OCI-LY7 (cell line): ENCODE measurements at regions not wholly inside any gene's neighbourhood (a gene's known extent, or its start where the extent isn't known, plus 50 kb on each side); places are given as distances from the start of the nearest gene placed in this dataset.
"Not testable (repeated sequence)": the region's sequence is repeated elsewhere in the genome, so short reads cannot be mapped to it uniquely, and the experiment has no call there.

Experiments
- BruUV-seq: library from RNA; stranded (reverse); fragments of 400-500 nt; replicated peaks from 2 replicates; lab custom pipeline; 2021; lab: Mats Ljungman, UMichigan
- CTCF ChIA-PET: fragments of 300-600 bp; sonication (Branson Sonifier 250); formaldehyde crosslinking; loops from one replicate; lab custom pipeline; 2022; ENCODE audit warnings: antibody characterized with exemption; ENCODE audit not compliant: unreplicated experiment; lab: Charles Lee
- POLR2A ChIA-PET: fragments of 300-600 bp; sonication (Branson Sonifier 250); formaldehyde crosslinking; loops from one replicate; lab custom pipeline; 2022; ENCODE audit warnings: antibody characterized with exemption; lab: Charles Lee
- DNase-seq: peaks from one replicate; pipeline ENCODE4 v3.0.0-alpha.2; 2015; ENCODE audit warnings: low spot score
- H2AFZ ChIP-seq: fragments of 200-600 bp; sonication (generic), shearing (Covaris generic); 2 replicates; pipeline ENCODE4 v1.6.1; 2014; ENCODE audit warnings: mild to moderate bottlenecking, antibody characterized with exemption, low read length, moderate library complexity
- H3K27ac ChIP-seq: fragments of 200-600 bp; sonication (generic); 2 replicates; pipeline ENCODE4 v1.5.1; 2014; ENCODE audit warnings: mixed run types, low read depth, mild to moderate bottlenecking, moderate library complexity, low read length, inconsistent platforms; ENCODE audit not compliant: poor library complexity, severe bottlenecking
- H3K36me3 ChIP-seq: fragments of 200-600 bp; sonication (generic); 2 replicates; pipeline ENCODE4 v1.6.1; 2014; ENCODE audit warnings: mild to moderate bottlenecking, antibody characterized with exemption, low read length, moderate library complexity, mixed read lengths; ENCODE audit not compliant: insufficient read depth
- H3K4me1 ChIP-seq: fragments of 200-600 bp; sonication (generic); 2 replicates; pipeline ENCODE4 v1.5.1; 2014; ENCODE audit warnings: mild to moderate bottlenecking, low read length; ENCODE audit not compliant: insufficient read depth, poor library complexity, severe bottlenecking
- H3K4me2 ChIP-seq: fragments of 200-600 bp; sonication (generic); 2 replicates; pipeline ENCODE4 v1.6.1; 2014; ENCODE audit warnings: mild to moderate bottlenecking, low read length
- H3K4me3 ChIP-seq: fragments of 200-600 bp; sonication (generic); 2 replicates; pipeline ENCODE4 v1.5.1; 2014; ENCODE audit warnings: mild to moderate bottlenecking, low read depth, low read length; ENCODE audit not compliant: poor library complexity, severe bottlenecking
- H3K79me2 ChIP-seq: fragments of 200-600 bp; sonication (generic); 2 replicates; pipeline ENCODE4 v1.6.1; 2016; ENCODE audit warnings: low read depth, mild to moderate bottlenecking, low read length, moderate library complexity, mixed read lengths; ENCODE audit not compliant: insufficient read depth
- H3K9me2 ChIP-seq: fragments of 200-600 bp; sonication (generic); 2 replicates; pipeline ENCODE4 v1.6.1; 2016; ENCODE audit warnings: mild to moderate bottlenecking, low read length, mixed read lengths; ENCODE audit not compliant: insufficient read depth
- H3K9me3 ChIP-seq: fragments of 200-600 bp; sonication (generic); 2 replicates; pipeline ENCODE4 v1.6.1; 2014; ENCODE audit warnings: mild to moderate bottlenecking, mixed run types, low read length, mixed read lengths
- H4K20me1 ChIP-seq: fragments of 200-600 bp; sonication (generic); 2 replicates; pipeline ENCODE4 v1.6.1; 2014; ENCODE audit warnings: mild to moderate bottlenecking, antibody characterized with exemption, low read length, moderate library complexity, mixed read lengths; ENCODE audit not compliant: insufficient read depth
- EZH2phosphoT487 ChIP-seq: fragments of 200-600 bp; sonication (generic); IDR thresholded peaks from 2 replicates; pipeline ENCODE4 v1.6.1; 2018; ENCODE audit warnings: low read depth, borderline replicate concordance, mild to moderate bottlenecking, mixed run types, antibody characterized with exemption, low read length, moderate library complexity, mixed read lengths
- intact Hi-C: fragments of 100-400 bp; cut with micrococcal nuclease; formaldehyde crosslinking; loops from one replicate; pipeline ENCODE4 v1.10.0; 2022; ENCODE audit not compliant: unreplicated experiment
- TF ChIP-seq, protein P1 (sequence below): fragments of 200-600 bp; sonication (generic); conservative IDR thresholded peaks from 2 replicates; pipeline ENCODE4 v1.5.1; 2014; ENCODE audit warnings: mild to moderate bottlenecking, antibody characterized with exemption, low read length, moderate library complexity, mixed read lengths

DNA sequence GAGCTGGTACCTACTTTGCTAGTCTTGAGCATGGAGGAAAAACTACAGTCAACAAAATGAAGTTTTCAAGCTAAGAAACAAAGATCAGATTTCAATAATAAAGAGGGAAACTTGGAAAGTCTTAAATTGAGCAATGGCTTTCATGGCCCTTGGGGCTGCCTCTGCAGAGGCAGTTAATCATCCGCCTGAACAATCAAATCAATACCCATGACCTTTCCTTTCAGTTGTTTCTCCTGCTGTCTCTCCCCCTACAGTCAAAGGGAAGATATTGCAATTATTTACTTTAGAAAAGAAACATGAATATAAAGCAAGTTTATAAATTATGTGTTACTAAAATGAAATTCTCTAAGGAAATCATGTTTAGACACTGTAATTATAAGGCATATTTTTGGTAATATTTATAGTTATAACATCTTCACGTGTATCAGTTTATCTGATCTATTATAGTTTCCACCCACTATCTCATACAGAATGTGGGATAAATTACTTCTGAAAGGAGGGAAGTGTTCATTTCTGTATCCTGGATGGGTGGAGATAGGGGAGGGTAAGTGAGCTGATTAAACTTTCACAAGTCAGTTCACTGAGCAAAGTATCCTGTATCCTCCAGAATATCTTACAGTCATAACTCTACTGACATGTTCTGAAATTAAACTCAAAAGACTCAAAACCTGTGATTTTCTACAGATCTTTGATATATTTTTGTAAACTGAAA is 72.4 kb upstream of the TSC22D1 start:
- Histone ChIP-seq H3K4me3 (no peak overlapping the region), H3K4me1 (no peaks in the 10 kb centered on the region), H3K4me2 (no peak overlapping the region), H3K27ac (no peak overlapping the region), H3K79me2 (no peaks in the 10 kb centered on the region), H2AFZ (no peak overlapping the region), H3K36me3 (no peaks in the 10 kb centered on the region), H4K20me1 (no peaks in the 10 kb centered on the region), H3K9me2 (no peaks in the 10 kb centered on the region), H3K9me3 (no peaks in the 10 kb centered on the region)
- intact Hi-C loops = no loop called here
- no peak for DNase-seq
- CTCF ChIA-PET = no interaction called here
- POLR2A ChIA-PET = no interaction called here
- TF ChIP-seq EZH2phosphoT487 = no peak
- TF ChIP-seq, protein P1, sequence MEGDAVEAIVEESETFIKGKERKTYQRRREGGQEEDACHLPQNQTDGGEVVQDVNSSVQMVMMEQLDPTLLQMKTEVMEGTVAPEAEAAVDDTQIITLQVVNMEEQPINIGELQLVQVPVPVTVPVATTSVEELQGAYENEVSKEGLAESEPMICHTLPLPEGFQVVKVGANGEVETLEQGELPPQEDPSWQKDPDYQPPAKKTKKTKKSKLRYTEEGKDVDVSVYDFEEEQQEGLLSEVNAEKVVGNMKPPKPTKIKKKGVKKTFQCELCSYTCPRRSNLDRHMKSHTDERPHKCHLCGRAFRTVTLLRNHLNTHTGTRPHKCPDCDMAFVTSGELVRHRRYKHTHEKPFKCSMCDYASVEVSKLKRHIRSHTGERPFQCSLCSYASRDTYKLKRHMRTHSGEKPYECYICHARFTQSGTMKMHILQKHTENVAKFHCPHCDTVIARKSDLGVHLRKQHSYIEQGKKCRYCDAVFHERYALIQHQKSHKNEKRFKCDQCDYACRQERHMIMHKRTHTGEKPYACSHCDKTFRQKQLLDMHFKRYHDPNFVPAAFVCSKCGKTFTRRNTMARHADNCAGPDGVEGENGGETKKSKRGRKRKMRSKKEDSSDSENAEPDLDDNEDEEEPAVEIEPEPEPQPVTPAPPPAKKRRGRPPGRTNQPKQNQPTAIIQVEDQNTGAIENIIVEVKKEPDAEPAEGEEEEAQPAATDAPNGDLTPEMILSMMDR = peak; percentile 61
- no TSS peak for BruUV-seq

DNA sequence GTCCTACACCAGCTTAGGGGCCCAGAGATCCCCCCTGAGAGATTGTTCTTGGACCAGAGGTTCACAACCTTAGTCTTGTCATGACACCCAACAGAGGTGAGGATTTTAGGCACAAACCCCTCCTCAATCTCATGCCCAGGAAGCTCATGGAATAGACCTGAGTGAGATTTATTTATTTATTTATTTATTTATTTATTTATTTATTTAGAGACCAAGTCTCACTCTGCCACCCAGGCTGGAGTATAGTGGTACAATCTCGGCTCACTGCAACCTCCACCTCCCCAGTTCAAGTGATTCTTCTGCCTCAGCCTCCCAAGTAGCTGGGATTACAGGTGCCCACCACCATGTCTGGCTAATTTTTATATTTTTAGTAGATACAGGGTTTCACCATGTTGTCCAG is 71.4 kb upstream of the TSC22D1 start:
- intact Hi-C loops, H3K4me2 ChIP-seq, BruUV-seq, POLR2A ChIA-PET, H3K27ac ChIP-seq, H3K4me1 ChIP-seq, H3K9me3 ChIP-seq, H4K20me1 ChIP-seq, H3K9me2 ChIP-seq, H3K36me3 ChIP-seq, H3K79me2 ChIP-seq, CTCF ChIA-PET, DNase-seq, H2AFZ ChIP-seq, H3K4me3 ChIP-seq: not testable (repeated sequence)

DNA sequence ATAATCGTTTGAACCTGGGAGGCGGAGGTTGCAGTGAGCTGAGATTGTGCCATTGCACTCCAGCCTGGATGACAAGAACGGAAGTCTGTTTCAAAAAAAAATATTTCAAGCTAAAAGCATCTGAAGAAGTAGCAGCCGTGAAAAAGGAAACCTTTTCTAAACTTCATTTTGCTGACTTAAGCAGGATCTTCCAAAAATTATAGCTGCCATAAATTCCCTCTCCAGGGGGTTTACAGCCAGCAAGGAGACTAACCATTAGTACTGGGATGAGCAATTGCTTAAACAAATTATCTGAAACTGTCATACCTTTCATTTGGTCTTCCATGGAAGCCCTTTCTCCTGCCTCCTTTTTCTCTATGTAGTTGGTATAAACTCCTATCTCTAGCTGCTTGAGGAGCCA is 69.9 kb upstream of the TSC22D1 start:
- Histone ChIP-seq H3K9me3 (no peaks in the 10 kb centered on the region), H4K20me1 (no peaks in the 10 kb centered on the region), H3K4me2 (no peak overlapping the region), H2AFZ (no peak overlapping the region), H3K9me2 (no peaks in the 10 kb centered on the region), H3K36me3 (no peaks in the 10 kb centered on the region), H3K4me1 (no peaks in the 10 kb centered on the region), H3K27ac (no peak overlapping the region), H3K4me3 (no peak overlapping the region), H3K79me2 (no peaks in the 10 kb centered on the region)
- ChIA-PET POLR2A (interaction anchor here (0.6 kb wide), 1 partner anchor 893 kb away, joined by 4 read pairs; no protein-coding TSS in a partner anchor), CTCF (no interaction called here)
- TF ChIP-seq EZH2phosphoT487 = no peak
- TF ChIP-seq, protein P1 = no peak
- DNase-seq = no peak
- intact Hi-C loops = no loop called here
- BruUV-seq = no TSS peak
